Neuronal stem cell (in vitro differentiated cells): ENCODE measurements at regions not wholly inside any gene's neighbourhood (a gene's known extent, or its start where the extent isn't known, plus 50 kb on each side); places are given as distances from the start of the nearest gene placed in this dataset.

Source experiments
- DNase-seq: peaks from one replicate; pipeline ENCODE4 v3.0.0-alpha.2; 2013; ENCODE audit warnings: low spot score
- H2AFZ ChIP-seq: one replicate; pipeline ENCODE4 v1.6.1; 2013; ENCODE audit warnings: mild to moderate bottlenecking, low read length, inconsistent platforms
- H2AK5ac ChIP-seq: 2 replicates; pipeline ENCODE4 v1.6.1; 2013; ENCODE audit warnings: low read depth, mild to moderate bottlenecking, inconsistent platforms, low read length, moderate library complexity, mixed read lengths
- H2BK120ac ChIP-seq: 2 replicates; pipeline ENCODE4 v1.6.1; 2013; ENCODE audit warnings: low read depth, mild to moderate bottlenecking, inconsistent platforms, low read length, moderate library complexity, mixed read lengths
- H2BK12ac ChIP-seq: one replicate; pipeline ENCODE4 v1.6.1; 2013; ENCODE audit warnings: low read length, inconsistent platforms
- H2BK15ac ChIP-seq: 2 replicates; pipeline ENCODE4 v1.6.1; 2013; ENCODE audit warnings: mild to moderate bottlenecking, low read length, inconsistent platforms, mixed read lengths
- H2BK5ac ChIP-seq: one replicate; pipeline ENCODE4 v1.6.1; 2013; ENCODE audit warnings: inconsistent platforms, mild to moderate bottlenecking, low read length, moderate library complexity
- H3K14ac ChIP-seq: one replicate; pipeline ENCODE4 v1.6.1; 2013; ENCODE audit warnings: low read length, inconsistent platforms
- H3K18ac ChIP-seq: 2 replicates; pipeline ENCODE4 v1.6.1; 2013; ENCODE audit warnings: low read length, inconsistent platforms
- H3K23ac ChIP-seq: 2 replicates; pipeline ENCODE4 v1.6.1; 2013; ENCODE audit warnings: low read depth, mild to moderate bottlenecking, mixed read lengths, low read length, inconsistent platforms; ENCODE audit not compliant: poor library complexity
- H3K27ac ChIP-seq: replicated peaks from 3 replicates; pipeline ENCODE4 v1.5.1; 2013; ENCODE audit warnings: low read length, inconsistent platforms
- H3K27me3 ChIP-seq, 3 experiments: 2 replicates each; pipeline ENCODE4 v1.6.1; 2013; ENCODE audit warnings: low read length in 3 of 3, mild to moderate bottlenecking in 2 of 3, inconsistent platforms in 1 of 3, low read depth in 1 of 3, mixed read lengths in 1 of 3, moderate library complexity in 1 of 3; ENCODE audit not compliant: control insufficient read depth in 3 of 3, insufficient read depth in 3 of 3
- H3K36me3 ChIP-seq, 2 donors: replicated peaks in 1 of 2; 2 replicates each; pipeline ENCODE4 v1.6.1; 2013; ENCODE audit warnings: low read length in 2 of 2; ENCODE audit not compliant: control insufficient read depth in 2 of 2, insufficient read depth in 2 of 2
- H3K4ac ChIP-seq: 2 replicates; pipeline ENCODE4 v1.6.1; 2013; ENCODE audit warnings: inconsistent platforms, mild to moderate bottlenecking, low read length, moderate library complexity
- H3K4me1 ChIP-seq, 2 donors: 1 replicate in 1 of 2; 2 replicates in 1 of 2; pipeline ENCODE4 v1.6.1; 2013; ENCODE audit warnings: low read length in 2 of 2, low read depth in 1 of 2; ENCODE audit not compliant: control insufficient read depth in 2 of 2, insufficient read depth in 1 of 2
- H3K4me2 ChIP-seq: one replicate; pipeline ENCODE4 v1.6.1; 2013; ENCODE audit warnings: mild to moderate bottlenecking, low read length, inconsistent platforms; ENCODE audit not compliant: insufficient read depth, poor library complexity, severe bottlenecking
- H3K4me3 ChIP-seq, 2 donors: 2 replicates each; pipeline ENCODE4 v1.5.1; 2013; ENCODE audit warnings: low read length in 2 of 2, mild to moderate bottlenecking in 2 of 2, inconsistent platforms in 1 of 2, moderate library complexity in 1 of 2
- H3K79me1 ChIP-seq: one replicate; pipeline ENCODE4 v1.6.1; 2013; ENCODE audit warnings: low read depth, mild to moderate bottlenecking, inconsistent platforms, low read length, moderate library complexity
- H3K9ac ChIP-seq: one replicate; pipeline ENCODE4 v1.6.1; 2013; ENCODE audit warnings: mild to moderate bottlenecking, low read depth, low read length, inconsistent platforms; ENCODE audit not compliant: poor library complexity
- H3K9me3 ChIP-seq, 2 donors: replicated peaks in 1 of 2; 2 replicates each; pipeline versions ENCODE3 to v1.6.1; 2013; ENCODE audit warnings: low read length in 2 of 2, mild to moderate bottlenecking in 2 of 2, inconsistent platforms in 1 of 2, low read depth in 1 of 2, mixed read lengths in 1 of 2, moderate library complexity in 1 of 2; ENCODE audit not compliant: control insufficient read depth in 2 of 2, insufficient read depth in 1 of 2
- H4K8ac ChIP-seq: one replicate; pipeline ENCODE4 v1.6.1; 2013; ENCODE audit warnings: low read depth, mild to moderate bottlenecking, inconsistent platforms, low read length, moderate library complexity
- H4K91ac ChIP-seq: one replicate; pipeline ENCODE4 v1.6.1; 2013; ENCODE audit warnings: low read length, low read depth, mild to moderate bottlenecking, inconsistent platforms; ENCODE audit not compliant: poor library complexity
- WGBS, 2 donors: extraction: QIAGEN DNeasy Blood & Tissue Kit; methylation state at CpG; one replicate each; pipeline ENCODE4 v1.1.7; 2013; ENCODE audit warnings: missing lambda C conversion rate in 2 of 2, mixed read lengths in 1 of 2; ENCODE audit not compliant: insufficient read length in 2 of 2, insufficient replicate concordance in 1 of 2; ENCODE audit errors: extremely low coverage in 2 of 2; 5-methylcytosine and 5-hydroxymethylcytosine counted together

- H2BK120ac ChIP-seq, result no peak overlapping the region
- no peak overlapping the region for H3K27ac ChIP-seq
- H3K23ac ChIP-seq, result no peak overlapping the region
- no peak overlapping the region for H4K8ac ChIP-seq
- H3K36me3 ChIP-seq, result no peaks in the 10 kb centered on the region
- H3K4me3 ChIP-seq, result no peak overlapping the region
- no peak overlapping the region for H3K18ac ChIP-seq
- no CpG with 5 or more reads among the region's 1 CpG for WGBS, 2 donors
- H3K27me3 ChIP-seq, result no peaks in the 10 kb centered on the region
- no peak overlapping the region for H3K4me2 ChIP-seq
- H2BK12ac ChIP-seq, result no peak overlapping the region
- H3K79me1 ChIP-seq, result no peaks in the 10 kb centered on the region
- no peak overlapping the region for H3K4ac ChIP-seq
- H3K9ac ChIP-seq, result no peak overlapping the region
- no peak overlapping the region for H2BK15ac ChIP-seq
- no peaks in the 10 kb centered on the region for H3K9me3 ChIP-seq
- no peak overlapping the region for H3K14ac ChIP-seq
- H2BK5ac ChIP-seq, result no peak overlapping the region
- H3K4me1 ChIP-seq, result no peaks in the 10 kb centered on the region
- DNase-seq, result no peak
- no peak overlapping the region for H2AK5ac ChIP-seq
- H4K91ac ChIP-seq, result no peak overlapping the region
- H2AFZ ChIP-seq, result no peak overlapping the region
Observed at GRCh38 chr10:89114846-89115625, 92.1 kb downstream of the CH25H start.

GRCh38 chr10:89102735-89103134, 104.4 kb downstream of the CH25H start:
- no peak overlapping the region for H2BK120ac ChIP-seq
- H3K4me1 ChIP-seq, result no peaks in the 10 kb centered on the region
- no peak overlapping the region for H2AK5ac ChIP-seq
- no peak overlapping the region for H2AFZ ChIP-seq
- H3K14ac ChIP-seq, result no peak overlapping the region
- no peak overlapping the region for H3K9ac ChIP-seq
- H3K36me3 ChIP-seq, result no peaks in the 10 kb centered on the region
- no peak overlapping the region for H2BK5ac ChIP-seq
- no peak overlapping the region for H3K18ac ChIP-seq
- H3K27ac ChIP-seq, result no peak overlapping the region
- H3K4me2 ChIP-seq, result no peak overlapping the region
- DNase-seq, result no peak
- no peak overlapping the region for H2BK15ac ChIP-seq
- H3K4me3 ChIP-seq, result no peak overlapping the region
- H4K8ac ChIP-seq, result no peak overlapping the region
- no peaks in the 10 kb centered on the region for H3K27me3 ChIP-seq
- no peak overlapping the region for H3K4ac ChIP-seq
- no peak overlapping the region for H4K91ac ChIP-seq
- WGBS, 2 donors, result no CpG with 5 or more reads among the region's 3 CpGs
- H2BK12ac ChIP-seq, result no peak overlapping the region
- H3K23ac ChIP-seq, result no peak overlapping the region
- peaks cover 0 to 3% of the 10 kb centered on the region in 2 donors for H3K9me3 ChIP-seq
- no peaks in the 10 kb centered on the region for H3K79me1 ChIP-seq

DNA sequence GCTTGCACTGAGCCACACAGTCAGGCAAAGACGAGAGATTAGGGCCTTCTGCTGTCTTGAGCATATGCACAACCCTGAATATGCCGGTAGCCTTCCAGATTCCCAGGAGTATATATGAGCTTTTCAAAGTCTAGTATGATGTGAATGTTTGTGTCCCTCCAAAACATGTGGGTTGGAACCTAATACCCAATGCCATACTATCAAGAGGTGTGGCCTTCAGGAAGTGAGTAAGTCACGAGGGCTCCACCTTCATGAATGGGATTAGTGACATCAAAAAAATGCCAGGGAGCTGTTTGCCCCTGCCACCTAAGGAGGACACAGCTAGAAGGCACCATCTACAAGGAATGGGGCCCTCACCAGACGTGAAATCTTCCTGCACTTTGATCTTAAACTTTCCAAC, 105.2 kb downstream of the CH25H start:
- Histone ChIP-seq H3K23ac (no peak overlapping the region), H2AFZ (no peak overlapping the region), H2BK120ac (no peak overlapping the region), H3K79me1 (no peaks in the 10 kb centered on the region), H3K27me3 (no peaks in the 10 kb centered on the region), H4K91ac (no peak overlapping the region), H3K4me1 (no peaks in the 10 kb centered on the region), H4K8ac (no peak overlapping the region), H2BK15ac (no peak overlapping the region), H3K4ac (no peak overlapping the region), H3K36me3 (no peaks in the 10 kb centered on the region), H3K27ac (no peak overlapping the region), H3K9ac (no peak overlapping the region), H3K14ac (no peak overlapping the region), H3K4me2 (no peak overlapping the region), H3K9me3 (peaks cover 0 to 2% of the 10 kb centered on the region in 2 donors), H2BK5ac (no peak overlapping the region), H2AK5ac (no peak overlapping the region), H3K18ac (no peak overlapping the region), H3K4me3 (no peak overlapping the region), H2BK12ac (no peak overlapping the region)
- DNase-seq, result no peak
- no CpG with 5 or more reads among the region's 4 CpGs for WGBS, 2 donors

GRCh38 chr10:89100680-89101079, 106.4 kb downstream of the CH25H start:
- H3K14ac ChIP-seq, result no peak overlapping the region
- no peaks in the 10 kb centered on the region for H3K4me1 ChIP-seq
- H2BK12ac ChIP-seq, result no peak overlapping the region
- H3K9me3 ChIP-seq, result no peaks in the 10 kb centered on the region
- no peak overlapping the region for H2AFZ ChIP-seq
- H4K91ac ChIP-seq, result no peak overlapping the region
- no peak overlapping the region for H2BK5ac ChIP-seq
- no CpG with 5 or more reads among the region's 4 CpGs for WGBS, 2 donors
- H3K4me2 ChIP-seq, result no peak overlapping the region
- no peak for DNase-seq
- no peaks in the 10 kb centered on the region for H3K79me1 ChIP-seq
- no peak overlapping the region for H3K23ac ChIP-seq
- H3K9ac ChIP-seq, result no peak overlapping the region
- no peak overlapping the region for H3K4me3 ChIP-seq
- no peak overlapping the region for H3K27ac ChIP-seq
- H3K4ac ChIP-seq, result no peak overlapping the region
- H2AK5ac ChIP-seq, result no peak overlapping the region
- H3K36me3 ChIP-seq, result no peaks in the 10 kb centered on the region
- no peak overlapping the region for H3K18ac ChIP-seq
- no peak overlapping the region for H2BK120ac ChIP-seq
- no peak overlapping the region for H2BK15ac ChIP-seq
- no peaks in the 10 kb centered on the region for H3K27me3 ChIP-seq
- H4K8ac ChIP-seq, result no peak overlapping the region
